HG02678 (cell line): ENCODE measurements at regions not wholly inside any gene's neighbourhood (a gene's known extent, or its start where the extent isn't known, plus 50 kb on each side); places are given as distances from the start of the nearest gene placed in this dataset.

ENCODE experiments used
- ATAC-seq: cut with Tn5 transposase; IDR thresholded peaks from one replicate; pipeline ENCODE4 v1.9.1; 2021; ENCODE audit warnings: mild to moderate bottlenecking, moderate library complexity; ENCODE audit not compliant: unreplicated experiment

DNA sequence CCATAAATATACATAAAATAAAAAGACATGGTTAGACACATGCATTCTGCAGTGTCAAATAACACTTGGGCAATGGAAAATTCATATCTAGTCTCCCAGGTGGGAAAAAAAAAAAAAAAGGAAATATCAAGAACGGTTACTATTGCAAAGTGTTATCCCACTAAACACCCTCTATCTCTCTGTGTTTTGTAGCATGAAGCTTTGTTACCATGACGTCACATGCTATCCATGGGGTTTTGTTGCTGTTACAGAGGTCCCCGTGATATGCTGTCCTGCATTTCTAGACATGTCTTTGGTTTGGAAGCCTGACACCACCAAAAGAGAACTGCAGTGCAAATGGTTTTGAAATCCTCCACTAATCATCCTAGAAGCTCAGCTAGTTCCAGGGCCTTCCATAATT lies 50.7 kb upstream of the TLR3 start:
- no peak for ATAC-seq

GRCh38 chr4:186018784-186019183 lies 50.2 kb upstream of the TLR3 start:
- no peak for ATAC-seq
